Ascending aorta (tissue), 2 donors: ENCODE measurements at regions not wholly inside any gene's neighbourhood (a gene's known extent, or its start where the extent isn't known, plus 50 kb on each side); places are given as distances from the start of the nearest gene placed in this dataset.

Experiments
- DNase-seq, 2 donors: peaks; one replicate each; pipeline ENCODE4 v3.0.0-alpha.2; 2019; ENCODE audit warnings: low spot score in 2 of 2
- H3K27ac ChIP-seq, 2 donors: fragments of 200-600 bp; sonication (generic); one replicate each; pipeline ENCODE4 v1.5.1; 2016 to 2017; ENCODE audit warnings: mild to moderate bottlenecking in 1 of 2
- H3K27me3 ChIP-seq: fragments of 200-600 bp; sonication (generic); one replicate; pipeline ENCODE4 v1.5.1; 2017
- H3K36me3 ChIP-seq, 2 donors: fragments of 200-600 bp; sonication (generic); one replicate each; pipeline ENCODE4 v1.5.1; 2016
- H3K4me1 ChIP-seq, 2 donors: fragments of 200-600 bp; sonication (generic); one replicate each; pipeline ENCODE4 v1.5.1; 2016 to 2017; ENCODE audit warnings: mild to moderate bottlenecking in 1 of 2
- H3K4me3 ChIP-seq, 2 donors: fragments of 200-600 bp; sonication (generic); one replicate each; pipeline ENCODE4 v1.5.1; 2016 to 2017; ENCODE audit warnings: mild to moderate bottlenecking in 1 of 2
- H3K9me3 ChIP-seq, 2 donors: fragments of 200-600 bp; sonication (generic); one replicate each; pipeline ENCODE4 v1.5.1; 2016
- intact Hi-C: fragments of 100-400 bp; cut with DNase I; formaldehyde crosslinking; loops from one replicate; pipeline ENCODE4 v1.15.1; 2023
- TF ChIP-seq, protein P1 (sequence below), 3 experiments: fragments of 200-600 bp in 2 of 3; fragments of 450-650 bp in 1 of 3; sonication (generic) in 2 of 3; IDR thresholded peaks; one replicate each; pipeline ENCODE4 v1.5.1; 2016 to 2019; ENCODE audit warnings: antibody characterized with exemption in 3 of 3, mild to moderate bottlenecking in 1 of 3, moderate library complexity in 1 of 3

DNA sequence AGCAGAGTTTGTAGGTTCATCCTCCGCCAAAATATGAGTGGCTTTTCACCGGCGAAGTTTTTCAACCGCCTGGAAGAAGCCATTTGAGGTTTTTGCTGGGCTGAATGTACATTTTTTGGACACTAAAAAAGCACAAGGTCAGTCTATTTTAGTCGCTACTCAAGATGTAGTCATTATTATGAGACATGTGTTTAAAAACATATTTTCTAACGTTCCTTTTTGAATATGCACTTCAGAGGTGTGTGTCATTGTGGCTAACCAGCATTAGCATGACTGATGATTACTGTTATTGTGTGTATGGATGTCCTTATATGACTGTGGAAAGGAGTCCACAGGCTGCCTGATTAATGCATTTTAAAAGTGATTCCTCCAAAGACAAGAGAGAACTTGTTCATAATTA lies 605.4 kb downstream of the INHBA start:
- Histone ChIP-seq H3K9me3 (no peaks in the 10 kb centered on the region), H3K4me3 (no peak overlapping the region), H3K27me3 (no peaks in the 10 kb centered on the region), H3K4me1 (no peaks in the 10 kb centered on the region), H3K27ac (no peak overlapping the region), H3K36me3 (no peaks in the 10 kb centered on the region)
- intact Hi-C loops = no loop called here
- TF ChIP-seq, protein P1, sequence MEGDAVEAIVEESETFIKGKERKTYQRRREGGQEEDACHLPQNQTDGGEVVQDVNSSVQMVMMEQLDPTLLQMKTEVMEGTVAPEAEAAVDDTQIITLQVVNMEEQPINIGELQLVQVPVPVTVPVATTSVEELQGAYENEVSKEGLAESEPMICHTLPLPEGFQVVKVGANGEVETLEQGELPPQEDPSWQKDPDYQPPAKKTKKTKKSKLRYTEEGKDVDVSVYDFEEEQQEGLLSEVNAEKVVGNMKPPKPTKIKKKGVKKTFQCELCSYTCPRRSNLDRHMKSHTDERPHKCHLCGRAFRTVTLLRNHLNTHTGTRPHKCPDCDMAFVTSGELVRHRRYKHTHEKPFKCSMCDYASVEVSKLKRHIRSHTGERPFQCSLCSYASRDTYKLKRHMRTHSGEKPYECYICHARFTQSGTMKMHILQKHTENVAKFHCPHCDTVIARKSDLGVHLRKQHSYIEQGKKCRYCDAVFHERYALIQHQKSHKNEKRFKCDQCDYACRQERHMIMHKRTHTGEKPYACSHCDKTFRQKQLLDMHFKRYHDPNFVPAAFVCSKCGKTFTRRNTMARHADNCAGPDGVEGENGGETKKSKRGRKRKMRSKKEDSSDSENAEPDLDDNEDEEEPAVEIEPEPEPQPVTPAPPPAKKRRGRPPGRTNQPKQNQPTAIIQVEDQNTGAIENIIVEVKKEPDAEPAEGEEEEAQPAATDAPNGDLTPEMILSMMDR (IDR thresholded peaks at IDR 0.05) = no peak
- DNase-seq = no peak

DNA sequence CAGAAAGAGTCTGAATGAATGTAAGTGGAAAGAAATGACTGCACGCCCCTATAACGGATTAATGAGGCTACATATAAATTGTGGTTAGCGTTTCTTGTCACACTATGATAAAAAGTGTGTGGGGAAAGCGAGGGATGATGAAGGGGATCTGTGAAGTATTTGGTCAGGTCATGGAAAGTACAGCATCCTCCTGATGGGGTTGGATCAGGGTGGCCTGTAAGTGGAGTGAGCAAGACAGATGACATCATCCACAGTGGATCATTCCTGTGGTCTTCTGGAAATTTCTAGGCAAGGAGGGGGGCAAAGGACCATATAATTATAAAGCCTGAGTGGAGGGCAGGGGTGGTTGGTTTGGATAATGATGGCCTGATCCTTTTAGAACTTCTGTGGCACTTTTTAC lies 606.0 kb downstream of the INHBA start:
- no peak for DNase-seq
- no peak overlapping the region for H3K4me3 ChIP-seq
- TF ChIP-seq, protein P1 (IDR thresholded peaks at IDR 0.05) = no peak
- no peaks in the 10 kb centered on the region for H3K27me3 ChIP-seq
- no peaks in the 10 kb centered on the region for H3K9me3 ChIP-seq
- H3K27ac ChIP-seq = no peak overlapping the region
- no peaks in the 10 kb centered on the region for H3K4me1 ChIP-seq
- no peaks in the 10 kb centered on the region for H3K36me3 ChIP-seq
- intact Hi-C loops = no loop called here

DNA sequence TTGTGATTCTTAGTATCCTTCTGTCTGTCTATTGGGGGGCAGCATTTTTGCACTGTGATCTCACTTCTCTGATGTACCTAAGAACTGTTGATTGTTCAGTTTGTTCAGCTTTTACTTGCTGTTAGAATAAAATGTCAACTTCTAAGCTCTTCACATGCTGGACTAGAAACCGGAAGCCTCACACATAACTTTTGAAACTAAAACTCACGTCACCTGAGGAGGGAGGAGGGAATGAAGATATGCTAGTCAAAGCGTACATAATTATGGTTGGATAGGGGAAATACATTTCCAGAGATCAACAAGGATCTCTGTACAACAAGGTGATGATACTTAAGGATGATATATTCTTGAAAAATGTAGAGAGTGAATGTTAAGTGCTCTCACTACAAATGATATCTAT lies 609.7 kb downstream of the INHBA start:
- no peaks in the 10 kb centered on the region for H3K36me3 ChIP-seq
- no peak for DNase-seq
- intact Hi-C loops = no loop called here
- TF ChIP-seq, protein P1 (IDR thresholded peaks at IDR 0.05) = no peak
- no peak overlapping the region for H3K4me3 ChIP-seq
- no peaks in the 10 kb centered on the region for H3K9me3 ChIP-seq
- no peaks in the 10 kb centered on the region for H3K4me1 ChIP-seq
- H3K27ac ChIP-seq = no peak overlapping the region
- H3K27me3 ChIP-seq = no peaks in the 10 kb centered on the region

DNA sequence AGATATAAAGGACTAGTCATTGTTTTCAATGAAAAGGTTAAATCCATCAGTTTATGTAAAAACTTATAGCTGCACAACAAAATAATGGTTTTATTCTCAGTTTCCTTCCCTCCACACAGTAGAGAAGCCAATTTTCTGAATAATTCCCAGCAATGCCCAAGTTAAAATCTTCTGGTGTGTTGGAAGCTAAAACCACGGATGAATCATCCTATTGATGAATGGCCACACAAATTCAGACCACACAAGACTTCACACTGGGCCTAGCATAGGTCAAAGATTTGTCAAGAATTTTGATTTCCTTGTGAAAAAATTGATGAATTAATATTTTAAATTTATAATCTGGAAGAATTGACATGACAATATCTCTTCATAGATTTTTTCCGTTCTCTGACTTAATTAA lies 617.6 kb downstream of the INHBA start:
- H3K27me3 ChIP-seq = no peaks in the 10 kb centered on the region
- TF ChIP-seq, protein P1 (IDR thresholded peaks at IDR 0.05) = no peak
- H3K27ac ChIP-seq = no peak overlapping the region
- H3K4me3 ChIP-seq = no peak overlapping the region
- no peak for DNase-seq
- H3K9me3 ChIP-seq = peaks cover 0 to 3% of the 10 kb centered on the region in 2 donors
- no peaks in the 10 kb centered on the region for H3K4me1 ChIP-seq
- no peaks in the 10 kb centered on the region for H3K36me3 ChIP-seq
- intact Hi-C loops = no loop called here

DNA sequence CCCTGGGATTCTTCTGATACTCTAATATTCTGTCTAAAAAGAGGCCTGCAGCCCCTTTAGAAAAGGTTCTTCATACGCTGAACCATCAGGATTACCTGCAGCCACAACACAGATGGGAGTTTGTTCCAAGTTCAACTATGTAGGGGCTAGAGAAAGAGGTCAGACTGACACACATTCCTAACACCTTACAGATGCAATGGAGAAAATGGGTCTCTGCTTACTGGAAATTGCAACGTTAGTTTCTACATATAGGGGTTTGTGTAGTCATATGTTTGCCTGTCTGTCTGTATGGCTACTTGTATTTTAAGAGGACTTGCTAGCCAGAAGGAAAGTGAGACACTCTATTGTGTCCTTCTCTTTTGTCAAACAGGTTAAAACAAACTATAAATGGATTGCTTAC lies 618.5 kb downstream of the INHBA start:
- TF ChIP-seq, protein P1 (IDR thresholded peaks at IDR 0.05) = no peak
- no peaks in the 10 kb centered on the region for H3K36me3 ChIP-seq
- intact Hi-C loops = no loop called here
- DNase-seq = no peak
- H3K9me3 ChIP-seq = peaks cover 0 to 3% of the 10 kb centered on the region in 2 donors
- no peaks in the 10 kb centered on the region for H3K4me1 ChIP-seq
- H3K27me3 ChIP-seq = no peaks in the 10 kb centered on the region
- H3K4me3 ChIP-seq = no peak overlapping the region
- no peak overlapping the region for H3K27ac ChIP-seq

DNA sequence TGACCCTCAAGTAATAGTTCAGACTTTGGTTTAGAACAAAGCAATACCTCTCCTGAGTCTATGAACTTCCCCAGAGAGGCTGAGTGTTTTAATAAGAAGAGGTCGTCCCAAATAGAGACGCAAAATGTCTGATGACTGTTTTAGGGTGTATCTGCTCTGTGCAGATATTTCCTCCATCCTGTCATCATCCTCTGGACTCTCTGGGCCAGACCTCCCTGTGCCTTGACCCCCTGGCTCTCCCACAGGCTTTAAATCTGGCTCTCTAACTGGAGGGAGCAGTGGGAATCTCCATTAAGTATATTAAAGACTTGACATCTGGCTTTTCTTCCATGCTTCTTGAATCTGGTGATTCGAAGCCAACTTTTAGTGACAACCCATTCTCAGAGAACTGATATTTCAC lies 633.3 kb downstream of the INHBA start:
- TF ChIP-seq, protein P1 (IDR thresholded peaks at IDR 0.05) = no peak
- Histone ChIP-seq H3K9me3 (no peaks in the 10 kb centered on the region), H3K27me3 (no peaks in the 10 kb centered on the region), H3K36me3 (no peaks in the 10 kb centered on the region), H3K4me3 (no peak overlapping the region), H3K4me1 (no peaks in the 10 kb centered on the region), H3K27ac (no peak overlapping the region)
- DNase-seq = no peak
- intact Hi-C loops = no loop called here
